SK-N-SH (cell line): ENCODE measurements at regions not wholly inside any gene's neighbourhood (a gene's known extent, or its start where the extent isn't known, plus 50 kb on each side); places are given as distances from the start of the nearest gene placed in this dataset.

Source experiments
- CTCF ChIA-PET: fragments of 300-600, 350-600 bp; formaldehyde crosslinking; extraction: SDS; loops from one replicate; lab custom pipeline; 2021; lab: Yijun Ruan, JAX
- POLR2A ChIA-PET: fragments of 350-600 bp; sonication (Branson Sonifier 250); formaldehyde crosslinking; extraction: SDS; loops from one replicate; lab custom pipeline; 2020; ENCODE audit warnings: antibody characterized with exemption, inconsistent platforms; lab: Yijun Ruan, JAX
- DNase-seq: peaks from one replicate; pipeline ENCODE4 v3.0.0; 2012
- H2AFZ ChIP-seq: fragments of 200-600 bp; sonication (generic); 2 replicates; pipeline ENCODE4 v1.8.1; 2016; ENCODE audit warnings: antibody characterized with exemption, mild to moderate bottlenecking, low read depth
- H3F3A ChIP-seq: fragments of 200-600 bp; sonication (generic); replicated peaks from 2 replicates; pipeline ENCODE3; 2016; ENCODE audit warnings: antibody characterized with exemption, mild to moderate bottlenecking; ENCODE audit not compliant: insufficient read depth
- H3K27ac ChIP-seq, 2 experiments: fragments of 200-500 bp in 1 of 2; fragments of 200-600 bp in 1 of 2; sonication (Bioruptor generic) in 1 of 2; sonication (generic), shearing (Covaris generic) in 1 of 2; 2 replicates each; pipeline versions ENCODE4 v1.5.1 to v1.6.1; 2014 to 2016; ENCODE audit warnings: low read depth in 2 of 2, inconsistent platforms in 1 of 2, low read length in 1 of 2, mild to moderate bottlenecking in 1 of 2, mixed read lengths in 1 of 2
- H3K27me3 ChIP-seq: fragments of 200-600 bp; sonication (generic), shearing (Covaris generic); 2 replicates; pipeline ENCODE4 v1.6.1; 2016; ENCODE audit warnings: mixed run types; ENCODE audit not compliant: insufficient read depth
- H3K36me3 ChIP-seq, 2 experiments: fragments of 200-500 bp in 1 of 2; fragments of 200-600 bp in 1 of 2; sonication (Bioruptor generic) in 1 of 2; sonication (generic) in 1 of 2; replicated peaks in 1 of 2; 2 replicates each; pipeline versions ENCODE3 to v1.5.1; 2014 to 2016; ENCODE audit warnings: low read length in 1 of 2, mild to moderate bottlenecking in 1 of 2; ENCODE audit not compliant: insufficient read depth in 2 of 2, control insufficient read depth in 1 of 2
- H3K4me1 ChIP-seq, 2 experiments: fragments of 200-500 bp in 1 of 2; fragments of 200-600 bp in 1 of 2; sonication (Bioruptor generic) in 1 of 2; sonication (generic), shearing (Covaris generic) in 1 of 2; 2 replicates each; pipeline versions ENCODE4 v1.5.1 to v1.6.1; 2014 to 2016; ENCODE audit warnings: low read depth in 1 of 2, low read length in 1 of 2, mixed run types in 1 of 2; ENCODE audit not compliant: insufficient read depth in 2 of 2, control insufficient read depth in 1 of 2
- H3K4me2 ChIP-seq: fragments of 200-600 bp; sonication (generic), shearing (Covaris generic); 2 replicates; pipeline ENCODE4 v1.6.1; 2017; ENCODE audit warnings: mixed run types
- H3K4me3 ChIP-seq, 2 experiments: fragments of 200-500 bp in 1 of 2; fragments of 200-600 bp in 1 of 2; sonication (Bioruptor generic) in 1 of 2; sonication (generic), shearing (Covaris generic) in 1 of 2; 2 replicates each; pipeline versions ENCODE4 v1.5.1 to v1.8.1; 2014 to 2016; ENCODE audit warnings: low read depth in 2 of 2, inconsistent platforms in 1 of 2, low read length in 1 of 2, mild to moderate bottlenecking in 1 of 2, mixed read lengths in 1 of 2, moderate library complexity in 1 of 2
- H3K79me2 ChIP-seq: fragments of 200-600 bp; sonication (generic); 2 replicates; pipeline ENCODE4 v1.8.1; 2017; ENCODE audit warnings: mild to moderate bottlenecking; ENCODE audit not compliant: insufficient read depth
- H3K9ac ChIP-seq: fragments of 200-600 bp; sonication (generic); 2 replicates; pipeline ENCODE4 v1.6.1; 2017; ENCODE audit warnings: mixed run types
- H3K9me2 ChIP-seq: fragments of 200-600 bp; sonication (generic); 2 replicates; pipeline ENCODE4 v1.6.1; 2017; ENCODE audit warnings: mixed run types
- H3K9me3 ChIP-seq: fragments of 200-600 bp; sonication (generic); 2 replicates; pipeline ENCODE4 v1.6.1; 2017; ENCODE audit warnings: mixed run types, mild to moderate bottlenecking, moderate library complexity
- H4K20me1 ChIP-seq: fragments of 200-600 bp; sonication (generic); 2 replicates; pipeline ENCODE4 v1.6.1; 2017; ENCODE audit warnings: mild to moderate bottlenecking, mixed run types; ENCODE audit not compliant: insufficient read depth
- CHD2 ChIP-seq: fragments of 150-350 bp; IDR thresholded peaks from 2 replicates; pipeline ENCODE4 v1.6.1; 2018; ENCODE audit warnings: low read length; ENCODE audit not compliant: partially characterized antibody
- ELF1 ChIP-seq: IDR thresholded peaks from 2 replicates; pipeline ENCODE4 v1.4.0; 2012
- FOXM1 ChIP-seq: IDR thresholded peaks from 2 replicates; pipeline ENCODE4 v1.4.0; 2012; ENCODE audit warnings: low read depth, mild to moderate bottlenecking
- GABPA ChIP-seq: IDR thresholded peaks from 2 replicates; pipeline ENCODE4 v1.4.0; 2012; ENCODE audit warnings: low read depth, mild to moderate bottlenecking
- GATA2 ChIP-seq: sonication (generic); formaldehyde crosslinking; IDR thresholded peaks from 2 replicates; pipeline ENCODE4 v1.5.0; 2020; ENCODE audit warnings: mild to moderate bottlenecking, missing genetic modification reagents
- MXI1 ChIP-seq: IDR thresholded peaks from 2 replicates; pipeline ENCODE4 v1.6.1; 2012; ENCODE audit warnings: mild to moderate bottlenecking, low read depth, low read length, improper control_type of control experiment
- POLR2AphosphoS5 ChIP-seq: IDR thresholded peaks from 2 replicates; pipeline ENCODE4 v1.6.1; 2012; ENCODE audit warnings: low read depth, low read length
- RCOR1 ChIP-seq: fragments of 150-350 bp; IDR thresholded peaks from 2 replicates; pipeline ENCODE4 v1.6.1; 2017; ENCODE audit warnings: antibody characterized with exemption, low read length
- RFX5 ChIP-seq: IDR thresholded peaks from 2 replicates; pipeline ENCODE4 v1.6.1; 2012; ENCODE audit warnings: mild to moderate bottlenecking, improper control_type of control experiment, low read length
- RXRA ChIP-seq: IDR thresholded peaks from 2 replicates; pipeline ENCODE4 v1.4.0; 2012; ENCODE audit warnings: low read depth, mild to moderate bottlenecking, borderline replicate concordance
- SIN3A ChIP-seq: IDR thresholded peaks from 2 replicates; pipeline ENCODE4 v1.6.1; 2012; ENCODE audit warnings: low read depth, mild to moderate bottlenecking, low read length, moderate library complexity, borderline replicate concordance
- SMC3 ChIP-seq: IDR thresholded peaks from 2 replicates; pipeline ENCODE4 v1.6.1; 2012; ENCODE audit warnings: low read depth, low read length, improper control_type of control experiment
- TAF1 ChIP-seq: IDR thresholded peaks from 2 replicates; pipeline ENCODE4 v1.6.1; 2012; ENCODE audit warnings: low read depth, mild to moderate bottlenecking, low read length, moderate library complexity, borderline replicate concordance
- TCF12 ChIP-seq: IDR thresholded peaks from 2 replicates; pipeline ENCODE4 v1.4.0; 2012
- TEAD4 ChIP-seq: IDR thresholded peaks from 2 replicates; pipeline ENCODE4 v1.4.0; 2012; ENCODE audit warnings: mild to moderate bottlenecking, borderline replicate concordance; ENCODE audit not compliant: insufficient read depth
- YY1 ChIP-seq: IDR thresholded peaks from 2 replicates; pipeline ENCODE4 v1.4.0; 2012; ENCODE audit warnings: low read depth, mild to moderate bottlenecking
- whole genome bisulfite sequencing: methylation state at CpG from one replicate; pipeline ENCODE4 v1.1.6; 2017; ENCODE audit warnings: low lambda C conversion rate; 5-methylcytosine and 5-hydroxymethylcytosine counted together
- TF ChIP-seq, protein P1 (sequence below): IDR thresholded peaks from 2 replicates; pipeline ENCODE4 v1.6.1; 2012; ENCODE audit warnings: mild to moderate bottlenecking, low read depth, low read length, moderate library complexity
- TF ChIP-seq, protein P2 (sequence below): IDR thresholded peaks from 2 replicates; pipeline ENCODE4 v1.4.0; 2012; ENCODE audit warnings: low read depth, borderline replicate concordance
- TF ChIP-seq, protein P3 (sequence below): fragments of 200-600 bp; sonication (generic); IDR thresholded peaks from 2 replicates; pipeline ENCODE4 v1.6.1; 2017; ENCODE audit warnings: antibody characterized with exemption, mild to moderate bottlenecking, moderate library complexity
- TF ChIP-seq, protein P4 (sequence below): IDR thresholded peaks from 2 replicates; pipeline ENCODE4 v1.4.0; 2012; ENCODE audit warnings: low read depth, borderline replicate concordance

DNA sequence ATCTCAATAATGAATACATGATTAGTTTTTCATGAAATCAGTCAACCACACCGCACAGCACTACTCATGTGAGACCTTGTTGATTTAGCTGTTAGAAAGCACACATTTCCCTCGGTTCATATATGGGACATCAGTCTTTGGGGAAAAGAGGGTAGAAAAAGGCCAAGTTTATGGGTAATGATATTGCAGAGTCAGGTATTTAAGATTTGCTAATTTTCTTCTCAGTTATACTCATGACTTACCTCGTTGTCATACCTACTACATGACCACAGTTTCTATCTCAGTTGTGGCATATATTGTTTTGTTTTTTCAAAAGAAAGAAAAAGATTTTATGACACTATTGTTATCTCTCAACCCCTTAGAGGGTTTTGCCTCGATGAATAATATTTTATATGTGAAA lies 165.6 kb downstream of the POU4F1 start:
- Histone ChIP-seq H3K4me3 (no peak overlapping the region), H3K79me2 (no peaks in the 10 kb centered on the region), H3K4me2 (no peak overlapping the region), H3K27ac (no peak overlapping the region), H3K27me3 (no peaks in the 10 kb centered on the region), H3K9me2 (no peaks in the 10 kb centered on the region), H3F3A (no peaks in the 10 kb centered on the region), H2AFZ (no peak overlapping the region), H3K36me3 (no peaks in the 10 kb centered on the region), H3K9ac (no peak overlapping the region), H3K9me3 (no peaks in the 10 kb centered on the region), H3K4me1 (no peaks in the 10 kb centered on the region), H4K20me1 (no peaks in the 10 kb centered on the region)
- WGBS, result 26% methylated on average over 4 of the region's 4 CpGs
- ChIA-PET CTCF (no interaction called here), POLR2A (no interaction called here)
- DNase-seq, result no peak
- no peak for TF ChIP-seq SMC3
- no peak for TF ChIP-seq TCF12
- no peak for TF ChIP-seq YY1
- TF ChIP-seq ELF1, result no peak
- TF ChIP-seq, protein P1, sequence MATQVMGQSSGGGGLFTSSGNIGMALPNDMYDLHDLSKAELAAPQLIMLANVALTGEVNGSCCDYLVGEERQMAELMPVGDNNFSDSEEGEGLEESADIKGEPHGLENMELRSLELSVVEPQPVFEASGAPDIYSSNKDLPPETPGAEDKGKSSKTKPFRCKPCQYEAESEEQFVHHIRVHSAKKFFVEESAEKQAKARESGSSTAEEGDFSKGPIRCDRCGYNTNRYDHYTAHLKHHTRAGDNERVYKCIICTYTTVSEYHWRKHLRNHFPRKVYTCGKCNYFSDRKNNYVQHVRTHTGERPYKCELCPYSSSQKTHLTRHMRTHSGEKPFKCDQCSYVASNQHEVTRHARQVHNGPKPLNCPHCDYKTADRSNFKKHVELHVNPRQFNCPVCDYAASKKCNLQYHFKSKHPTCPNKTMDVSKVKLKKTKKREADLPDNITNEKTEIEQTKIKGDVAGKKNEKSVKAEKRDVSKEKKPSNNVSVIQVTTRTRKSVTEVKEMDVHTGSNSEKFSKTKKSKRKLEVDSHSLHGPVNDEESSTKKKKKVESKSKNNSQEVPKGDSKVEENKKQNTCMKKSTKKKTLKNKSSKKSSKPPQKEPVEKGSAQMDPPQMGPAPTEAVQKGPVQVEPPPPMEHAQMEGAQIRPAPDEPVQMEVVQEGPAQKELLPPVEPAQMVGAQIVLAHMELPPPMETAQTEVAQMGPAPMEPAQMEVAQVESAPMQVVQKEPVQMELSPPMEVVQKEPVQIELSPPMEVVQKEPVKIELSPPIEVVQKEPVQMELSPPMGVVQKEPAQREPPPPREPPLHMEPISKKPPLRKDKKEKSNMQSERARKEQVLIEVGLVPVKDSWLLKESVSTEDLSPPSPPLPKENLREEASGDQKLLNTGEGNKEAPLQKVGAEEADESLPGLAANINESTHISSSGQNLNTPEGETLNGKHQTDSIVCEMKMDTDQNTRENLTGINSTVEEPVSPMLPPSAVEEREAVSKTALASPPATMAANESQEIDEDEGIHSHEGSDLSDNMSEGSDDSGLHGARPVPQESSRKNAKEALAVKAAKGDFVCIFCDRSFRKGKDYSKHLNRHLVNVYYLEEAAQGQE, result no peak
- TF ChIP-seq TEAD4, result no peak
- TF ChIP-seq MXI1, result no peak

DNA sequence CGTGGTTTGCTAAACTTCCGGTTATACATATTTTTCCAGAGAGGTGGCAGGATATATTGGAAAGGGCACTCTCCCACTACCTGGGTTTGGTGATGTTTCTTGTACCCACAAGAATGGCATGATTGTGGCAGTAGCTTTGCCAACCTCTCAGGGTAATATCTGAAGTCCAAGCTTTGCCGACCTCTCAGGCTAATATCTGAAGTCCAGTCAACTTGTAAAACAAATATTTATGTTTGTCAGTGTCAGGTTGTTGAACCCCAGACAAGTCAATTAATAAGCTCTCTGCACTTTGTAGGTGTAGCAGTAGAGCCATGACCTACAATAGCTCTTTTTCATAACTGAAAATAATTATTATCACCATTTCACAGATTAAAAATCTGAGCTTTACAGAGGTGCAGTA lies 167.0 kb downstream of the POU4F1 start:
- Histone ChIP-seq H3K4me1 (no peaks in the 10 kb centered on the region), H3K4me2 (no peak overlapping the region), H4K20me1 (no peaks in the 10 kb centered on the region), H3K9me2 (no peaks in the 10 kb centered on the region), H3K9ac (no peak overlapping the region), H3K79me2 (no peaks in the 10 kb centered on the region), H3F3A (no peaks in the 10 kb centered on the region), H3K27me3 (no peaks in the 10 kb centered on the region), H3K36me3 (no peaks in the 10 kb centered on the region), H3K4me3 (no peak overlapping the region), H2AFZ (no peak overlapping the region), H3K9me3 (no peaks in the 10 kb centered on the region), H3K27ac (no peak overlapping the region)
- POLR2A ChIA-PET, result no interaction called here
- WGBS, result 49% methylated on average over 3 of the region's 3 CpGs
- CTCF ChIA-PET, result interaction anchor here (0.7 to 0.9 kb wide), 2 partner anchors 14 to 52 kb away, joined by 3 read pairs; no protein-coding TSS in a partner anchor
- DNase-seq, result no peak
- TF ChIP-seq YY1 (no peak), SIN3A (no peak), GABPA (no peak), RFX5 (no peak), FOXM1 (no peak), ELF1 (no peak), CHD2 (no peak), RCOR1 (no peak), TEAD4 (no peak), RXRA (no peak), POLR2AphosphoS5 (no peak), GATA2 (CRISPR knock-in tag) (no peak), TCF12 (no peak), TAF1 (no peak)
- TF ChIP-seq, protein P2, sequence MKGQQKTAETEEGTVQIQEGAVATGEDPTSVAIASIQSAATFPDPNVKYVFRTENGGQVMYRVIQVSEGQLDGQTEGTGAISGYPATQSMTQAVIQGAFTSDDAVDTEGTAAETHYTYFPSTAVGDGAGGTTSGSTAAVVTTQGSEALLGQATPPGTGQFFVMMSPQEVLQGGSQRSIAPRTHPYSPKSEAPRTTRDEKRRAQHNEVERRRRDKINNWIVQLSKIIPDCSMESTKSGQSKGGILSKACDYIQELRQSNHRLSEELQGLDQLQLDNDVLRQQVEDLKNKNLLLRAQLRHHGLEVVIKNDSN, result no peak
- TF ChIP-seq, protein P3, sequence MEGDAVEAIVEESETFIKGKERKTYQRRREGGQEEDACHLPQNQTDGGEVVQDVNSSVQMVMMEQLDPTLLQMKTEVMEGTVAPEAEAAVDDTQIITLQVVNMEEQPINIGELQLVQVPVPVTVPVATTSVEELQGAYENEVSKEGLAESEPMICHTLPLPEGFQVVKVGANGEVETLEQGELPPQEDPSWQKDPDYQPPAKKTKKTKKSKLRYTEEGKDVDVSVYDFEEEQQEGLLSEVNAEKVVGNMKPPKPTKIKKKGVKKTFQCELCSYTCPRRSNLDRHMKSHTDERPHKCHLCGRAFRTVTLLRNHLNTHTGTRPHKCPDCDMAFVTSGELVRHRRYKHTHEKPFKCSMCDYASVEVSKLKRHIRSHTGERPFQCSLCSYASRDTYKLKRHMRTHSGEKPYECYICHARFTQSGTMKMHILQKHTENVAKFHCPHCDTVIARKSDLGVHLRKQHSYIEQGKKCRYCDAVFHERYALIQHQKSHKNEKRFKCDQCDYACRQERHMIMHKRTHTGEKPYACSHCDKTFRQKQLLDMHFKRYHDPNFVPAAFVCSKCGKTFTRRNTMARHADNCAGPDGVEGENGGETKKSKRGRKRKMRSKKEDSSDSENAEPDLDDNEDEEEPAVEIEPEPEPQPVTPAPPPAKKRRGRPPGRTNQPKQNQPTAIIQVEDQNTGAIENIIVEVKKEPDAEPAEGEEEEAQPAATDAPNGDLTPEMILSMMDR, result no peak
- TF ChIP-seq, protein P4, sequence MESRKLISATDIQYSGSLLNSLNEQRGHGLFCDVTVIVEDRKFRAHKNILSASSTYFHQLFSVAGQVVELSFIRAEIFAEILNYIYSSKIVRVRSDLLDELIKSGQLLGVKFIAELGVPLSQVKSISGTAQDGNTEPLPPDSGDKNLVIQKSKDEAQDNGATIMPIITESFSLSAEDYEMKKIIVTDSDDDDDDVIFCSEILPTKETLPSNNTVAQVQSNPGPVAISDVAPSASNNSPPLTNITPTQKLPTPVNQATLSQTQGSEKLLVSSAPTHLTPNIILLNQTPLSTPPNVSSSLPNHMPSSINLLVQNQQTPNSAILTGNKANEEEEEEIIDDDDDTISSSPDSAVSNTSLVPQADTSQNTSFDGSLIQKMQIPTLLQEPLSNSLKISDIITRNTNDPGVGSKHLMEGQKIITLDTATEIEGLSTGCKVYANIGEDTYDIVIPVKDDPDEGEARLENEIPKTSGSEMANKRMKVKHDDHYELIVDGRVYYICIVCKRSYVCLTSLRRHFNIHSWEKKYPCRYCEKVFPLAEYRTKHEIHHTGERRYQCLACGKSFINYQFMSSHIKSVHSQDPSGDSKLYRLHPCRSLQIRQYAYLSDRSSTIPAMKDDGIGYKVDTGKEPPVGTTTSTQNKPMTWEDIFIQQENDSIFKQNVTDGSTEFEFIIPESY, result no peak
